ENCODE measurements at regions not wholly inside any gene's neighbourhood (a gene's known extent, or its start where the extent isn't known, plus 50 kb on each side); places are given as distances from the start of the nearest gene placed in this dataset.

GRCh38 chr18:76689646-76690264 lies 132.6 kb upstream of the ZNF236 start:
- Histone ChIP-seq H3K9ac (replicated peaks; ENCODE audit: extremely low read depth, insufficient read depth, low read length) (no peak overlapping the region), H3K9me1 (replicated peaks; ENCODE audit: control insufficient read depth, extremely low read depth, insufficient read depth, low read length) (no peaks in the 10 kb centered on the region), H3K36me3 (ENCODE audit: control insufficient read depth in 2 of 2, extremely low read depth in 1 of 2, insufficient read depth in 2 of 2, low read length in 2 of 2) (no peaks in the 10 kb centered on the region), H3K9me3 (replicated peaks; ENCODE audit: control insufficient read depth, insufficient read depth, low read length) (no peaks in the 10 kb centered on the region), H3K4me2 (ENCODE audit: insufficient read depth, low read length) (no peak overlapping the region), H3K4me3 (replicated peaks in 1 of 3; ENCODE audit: insufficient read depth in 1 of 3, low read depth in 1 of 3, low read length in 3 of 3) (no peak overlapping the region), H3K27me3 (ENCODE audit: control insufficient read depth in 2 of 2, insufficient read depth in 2 of 2, low read length in 2 of 2) (peaks cover 0 to 2% of the 10 kb centered on the region in 2 experiments), H3K4me1 (ENCODE audit: control insufficient read depth, extremely low read depth, insufficient read depth, low read length) (no peaks in the 10 kb centered on the region), H2AFZ (ENCODE audit: low read depth, low read length) (no peak overlapping the region), H4K20me1 (replicated peaks; ENCODE audit: control insufficient read depth, extremely low read depth, insufficient read depth, low read length) (no peaks in the 10 kb centered on the region), H3K79me2 (ENCODE audit: control insufficient read depth, insufficient read depth, low read length) (no peaks in the 10 kb centered on the region), H3K27ac (ENCODE audit: insufficient read depth, low read depth, low read length) (no peak overlapping the region)
- intact Hi-C loops (cut with micrococcal nuclease) (loop anchor here (10.0 kb wide), 1 partner anchor 55 kb away; no protein-coding TSS in a partner anchor), dilution Hi-C loops (cut with MboI; ENCODE audit: extremely low pct_ligation_motif_present, low sequenced_read_pairs) (no loop called here)
- POLR2A ChIA-PET = no interaction called here
- CTCF ChIA-PET = interaction anchor here (1.1 to 1.3 kb wide), 2 partner anchors 20 to 291 kb away, joined by 3 read pairs; no protein-coding TSS in a partner anchor
- TF ChIP-seq POLR2A (IDR thresholded peaks at IDR 0.05; ENCODE audit: low read depth, low read length) (no peak), MYC (IDR thresholded peaks at IDR 0.05; ENCODE audit: low read depth, low read length) (no peak)
- FAIRE-seq (no peak), DNase-seq (ENCODE audit: low read depth, low spot score) (no peak)
- no TSS peak for BruUV-seq (replicated peaks)

- no peak overlapping the region for H3K4me3 ChIP-seq (replicated peaks in 1 of 3; ENCODE audit: insufficient read depth in 1 of 3, low read depth in 1 of 3, low read length in 3 of 3)
- H3K27ac ChIP-seq (ENCODE audit: insufficient read depth, low read depth, low read length) = no peak overlapping the region
- ChIA-PET CTCF (interaction anchor here (1.3 kb wide), 1 partner anchor 290 kb away, joined by 3 read pairs; no protein-coding TSS in a partner anchor), POLR2A (no interaction called here)
- dilution Hi-C loops (cut with MboI; ENCODE audit: extremely low pct_ligation_motif_present, low sequenced_read_pairs) = no loop called here
- no peak overlapping the region for H3K4me2 ChIP-seq (ENCODE audit: insufficient read depth, low read length)
- intact Hi-C loops (cut with micrococcal nuclease) = loop anchor here (10.0 kb wide), 1 partner anchor 56 kb away; no protein-coding TSS in a partner anchor
- no peaks in the 10 kb centered on the region for H3K4me1 ChIP-seq (ENCODE audit: control insufficient read depth, extremely low read depth, insufficient read depth, low read length)
- no peaks in the 10 kb centered on the region for H3K9me1 ChIP-seq (replicated peaks; ENCODE audit: control insufficient read depth, extremely low read depth, insufficient read depth, low read length)
- no peak overlapping the region for H2AFZ ChIP-seq (ENCODE audit: low read depth, low read length)
- peaks cover 0 to 2% of the 10 kb centered on the region in 2 experiments for H3K27me3 ChIP-seq (ENCODE audit: control insufficient read depth in 2 of 2, insufficient read depth in 2 of 2, low read length in 2 of 2)
- FAIRE-seq (no peak), DNase-seq (ENCODE audit: low read depth, low spot score) (no peak)
- H3K79me2 ChIP-seq (ENCODE audit: control insufficient read depth, insufficient read depth, low read length) = no peaks in the 10 kb centered on the region
- H3K36me3 ChIP-seq (ENCODE audit: control insufficient read depth in 2 of 2, extremely low read depth in 1 of 2, insufficient read depth in 2 of 2, low read length in 2 of 2) = no peaks in the 10 kb centered on the region
- H3K9ac ChIP-seq (replicated peaks; ENCODE audit: extremely low read depth, insufficient read depth, low read length) = no peak overlapping the region
- no peak for TF ChIP-seq POLR2AphosphoS5 (IDR thresholded peaks at IDR 0.05; ENCODE audit: insufficient read depth, low read depth, low read length)
- no peak for TF ChIP-seq EZH2 (IDR thresholded peaks at IDR 0.05; ENCODE audit: borderline replicate concordance, low read depth, low read length, severe bottlenecking)
- no peak for TF ChIP-seq CTCF (IDR thresholded peaks at IDR 0.05; ENCODE audit: extremely low read depth in 1 of 2, insufficient read depth in 1 of 2, low read depth in 1 of 2, low read length in 2 of 2)
- TF ChIP-seq FOS (IDR thresholded peaks at IDR 0.05; ENCODE audit: borderline replicate concordance, insufficient read depth, low read length) = no peak
- no peak for TF ChIP-seq MYC (IDR thresholded peaks at IDR 0.05; ENCODE audit: low read depth, low read length)
- BruUV-seq (replicated peaks) = no TSS peak
- no peaks in the 10 kb centered on the region for H3K9me3 ChIP-seq (replicated peaks; ENCODE audit: control insufficient read depth, insufficient read depth, low read length)
- H4K20me1 ChIP-seq (replicated peaks; ENCODE audit: control insufficient read depth, extremely low read depth, insufficient read depth, low read length) = no peaks in the 10 kb centered on the region
Observed at GRCh38 chr18:76688724-76689472, 133.5 kb upstream of the ZNF236 start.
